Cardiac fibroblast (primary cell): ENCODE measurements at regions not wholly inside any gene's neighbourhood (a gene's known extent, or its start where the extent isn't known, plus 50 kb on each side); places are given as distances from the start of the nearest gene placed in this dataset.

ENCODE experiments used
- DNase-seq, 2 donors: peaks; one replicate each; pipeline versions ENCODE4 v3.0.0 to v3.0.0-alpha.2; 2010; ENCODE audit warnings: low read depth in 2 of 2
- H3K4me3 ChIP-seq, 2 donors: replicated peaks in 1 of 2; 1 replicate in 1 of 2; 2 replicates in 1 of 2; pipeline ENCODE4 v1.5.1; 2011; ENCODE audit warnings: low read depth in 2 of 2, low read length in 2 of 2, mild to moderate bottlenecking in 2 of 2, moderate library complexity in 1 of 2
- TF ChIP-seq, protein P1 (sequence below): IDR thresholded peaks from one replicate; pipeline ENCODE4 v1.5.1; 2011; ENCODE audit warnings: low read depth, mild to moderate bottlenecking, low read length, inconsistent platforms

DNA sequence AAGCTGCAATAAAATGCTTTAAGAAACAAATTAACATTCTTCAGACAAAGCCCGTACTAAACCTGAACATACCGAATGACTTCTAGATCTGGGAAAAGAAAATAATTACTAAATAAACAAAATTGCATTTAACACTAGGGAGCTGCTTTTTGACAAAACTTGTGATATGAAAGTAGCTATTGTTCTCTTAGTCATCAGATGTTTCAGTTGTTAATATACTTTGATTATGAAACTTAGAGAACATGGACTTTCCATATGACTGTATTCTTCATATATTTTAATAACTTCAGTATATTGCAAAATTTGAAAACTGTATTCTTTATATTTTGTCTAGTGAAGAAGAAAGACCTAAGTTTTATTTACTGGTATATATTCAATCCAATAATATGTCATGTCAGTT, 1262.1 kb downstream of the NCAM2 start:
- no peak overlapping the region for H3K4me3 ChIP-seq
- no peak for DNase-seq
- TF ChIP-seq, protein P1, sequence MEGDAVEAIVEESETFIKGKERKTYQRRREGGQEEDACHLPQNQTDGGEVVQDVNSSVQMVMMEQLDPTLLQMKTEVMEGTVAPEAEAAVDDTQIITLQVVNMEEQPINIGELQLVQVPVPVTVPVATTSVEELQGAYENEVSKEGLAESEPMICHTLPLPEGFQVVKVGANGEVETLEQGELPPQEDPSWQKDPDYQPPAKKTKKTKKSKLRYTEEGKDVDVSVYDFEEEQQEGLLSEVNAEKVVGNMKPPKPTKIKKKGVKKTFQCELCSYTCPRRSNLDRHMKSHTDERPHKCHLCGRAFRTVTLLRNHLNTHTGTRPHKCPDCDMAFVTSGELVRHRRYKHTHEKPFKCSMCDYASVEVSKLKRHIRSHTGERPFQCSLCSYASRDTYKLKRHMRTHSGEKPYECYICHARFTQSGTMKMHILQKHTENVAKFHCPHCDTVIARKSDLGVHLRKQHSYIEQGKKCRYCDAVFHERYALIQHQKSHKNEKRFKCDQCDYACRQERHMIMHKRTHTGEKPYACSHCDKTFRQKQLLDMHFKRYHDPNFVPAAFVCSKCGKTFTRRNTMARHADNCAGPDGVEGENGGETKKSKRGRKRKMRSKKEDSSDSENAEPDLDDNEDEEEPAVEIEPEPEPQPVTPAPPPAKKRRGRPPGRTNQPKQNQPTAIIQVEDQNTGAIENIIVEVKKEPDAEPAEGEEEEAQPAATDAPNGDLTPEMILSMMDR = no peak

DNA sequence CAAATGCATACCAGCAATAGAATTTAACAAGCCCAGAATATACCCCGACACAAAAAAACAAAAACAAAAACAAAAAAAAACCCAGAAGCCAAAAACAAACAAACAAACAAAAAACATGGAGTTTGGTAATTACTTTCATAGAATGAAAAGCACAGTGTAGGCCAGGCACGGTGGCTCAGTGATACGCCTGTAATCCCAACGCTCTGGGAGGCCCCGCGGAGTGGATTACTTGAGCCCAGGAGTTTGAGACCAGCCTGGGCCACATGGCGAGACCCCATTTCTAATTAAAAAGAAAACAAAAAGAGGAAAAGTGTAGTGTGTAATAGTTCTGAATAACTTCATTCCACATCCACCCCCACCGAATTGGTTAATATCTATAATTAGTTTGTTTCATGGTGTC, 1265.7 kb downstream of the NCAM2 start:
- no peak for DNase-seq
- TF ChIP-seq, protein P1 = no peak
- no peak overlapping the region for H3K4me3 ChIP-seq

DNA sequence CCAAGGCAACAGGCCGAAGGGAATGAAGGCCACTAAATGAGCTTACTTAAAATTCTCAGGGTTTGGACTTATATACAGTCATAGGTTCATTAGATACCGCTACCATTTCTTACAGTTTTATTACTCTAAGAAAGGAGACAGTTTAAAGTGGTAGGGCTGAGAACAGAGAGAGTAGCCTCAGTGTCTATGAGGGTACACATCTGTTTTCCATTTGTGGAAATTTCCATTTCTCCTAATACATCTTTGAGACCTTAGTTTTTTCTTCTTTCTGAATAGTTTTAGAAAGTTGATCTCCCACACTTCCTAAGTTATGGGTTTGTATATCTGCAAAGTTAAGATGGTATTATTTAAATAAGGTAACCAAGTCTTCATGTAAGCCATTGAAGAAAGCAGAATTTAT, 1279.1 kb downstream of the NCAM2 start:
- TF ChIP-seq, protein P1 = no peak
- no peak overlapping the region for H3K4me3 ChIP-seq
- no peak for DNase-seq

DNA sequence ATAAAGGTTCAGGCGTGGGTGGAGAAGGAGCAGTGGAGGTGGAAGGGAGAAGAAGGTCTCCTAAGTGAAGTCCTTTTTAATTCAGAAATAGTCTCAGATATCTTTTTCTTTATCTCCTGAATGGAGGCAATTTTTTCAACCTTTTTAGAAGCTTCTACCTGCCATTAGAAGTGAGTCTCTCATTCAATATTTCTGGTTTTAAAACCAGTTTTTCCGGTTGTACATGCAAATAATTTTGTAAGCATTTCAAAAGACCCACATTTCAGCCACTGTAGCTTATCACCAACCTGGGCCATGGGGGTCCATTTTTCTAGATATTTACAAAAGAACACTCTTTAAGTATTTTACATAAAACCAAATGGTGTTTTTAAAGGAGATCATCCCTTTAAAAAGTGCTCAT, 1280.2 kb downstream of the NCAM2 start:
- H3K4me3 ChIP-seq = no peak overlapping the region
- DNase-seq = no peak

DNA sequence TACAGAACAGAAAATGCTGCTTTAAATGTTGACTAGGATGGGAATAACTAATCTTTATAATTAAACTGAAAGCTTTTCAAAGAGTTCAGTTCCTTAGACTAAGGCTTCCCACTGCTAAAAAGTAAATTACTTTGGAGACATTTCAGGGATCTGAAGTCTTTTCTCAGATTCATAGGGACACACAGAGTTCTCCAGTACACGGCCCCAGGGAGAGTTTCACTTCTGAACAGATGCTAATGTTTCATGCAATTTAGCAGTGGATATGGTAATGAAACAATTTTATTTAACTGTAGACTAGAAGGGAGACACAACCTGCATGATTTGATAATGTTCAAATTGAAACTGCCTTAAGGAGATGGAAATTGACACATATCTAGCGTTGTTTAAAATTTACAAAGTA, 1282.6 kb downstream of the NCAM2 start:
- H3K4me3 ChIP-seq = no peak overlapping the region
- DNase-seq = no peak
- TF ChIP-seq, protein P1 = no peak

More for the DNA sequence above, 1280.2 kb downstream of the NCAM2 start:
- TF ChIP-seq, protein P1 = no peak

DNA sequence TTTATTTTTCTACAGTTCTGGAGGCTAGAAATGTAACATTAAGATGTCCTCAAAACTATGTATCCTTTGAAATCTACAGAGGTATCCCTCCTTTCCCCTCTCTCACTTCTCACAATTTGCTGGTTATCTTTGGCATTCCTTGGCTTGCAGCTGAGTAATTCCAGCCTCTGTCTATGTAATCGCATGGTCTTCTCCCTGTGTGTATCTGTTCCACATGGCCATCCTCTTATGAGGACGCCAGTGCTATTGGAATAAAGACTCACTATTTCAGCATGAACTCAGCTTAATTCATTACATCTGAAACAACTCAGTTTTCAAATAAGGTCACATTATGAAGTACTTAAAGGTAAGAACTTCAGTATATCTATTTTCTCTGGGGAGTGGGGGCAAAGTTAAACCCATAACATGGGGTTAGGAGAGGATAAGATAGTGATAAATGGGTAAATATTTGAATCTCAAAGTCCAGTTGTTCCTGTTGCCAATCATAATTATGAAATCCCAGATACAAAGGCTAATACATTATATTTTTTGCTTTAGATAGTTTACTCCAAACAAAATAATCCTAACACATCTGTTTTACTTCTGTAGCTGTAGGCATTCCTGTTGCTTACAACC, 1290.8 kb downstream of the NCAM2 start:
- DNase-seq = no peak
- H3K4me3 ChIP-seq = no peak overlapping the region
- TF ChIP-seq, protein P1 = no peak

DNA sequence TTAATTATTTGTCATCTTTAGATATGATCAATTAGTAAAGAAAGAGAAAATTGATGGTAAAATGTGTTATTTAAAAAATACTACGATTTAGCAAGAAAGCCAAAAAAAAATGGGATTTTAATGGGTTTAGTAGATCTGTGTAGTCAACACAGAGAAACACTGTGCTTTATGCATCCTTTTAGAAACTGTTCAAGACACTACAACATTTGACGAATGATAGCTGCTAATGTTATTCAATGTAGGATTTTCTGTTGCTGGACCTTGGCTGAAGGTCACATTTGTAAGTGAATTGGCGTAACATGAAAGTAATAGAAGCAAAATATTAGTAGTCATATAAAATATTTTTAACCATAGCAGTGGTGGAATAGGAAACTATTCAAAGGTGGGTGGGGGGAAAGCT, 1293.9 kb downstream of the NCAM2 start:
- H3K4me3 ChIP-seq = no peak overlapping the region
- TF ChIP-seq, protein P1 = no peak
- DNase-seq = no peak
